NCI-H2227 treated with DMSO at 0.1 percent for 48 hours (cell line): ENCODE measurements at regions not wholly inside any gene's neighbourhood (a gene's known extent, or its start where the extent isn't known, plus 50 kb on each side); places are given as distances from the start of the nearest gene placed in this dataset.
"Not testable (repeated sequence)": the region's sequence is repeated elsewhere in the genome, so short reads cannot be mapped to it uniquely, and the experiment has no call there.

Source experiments
- DNase-seq: peaks from one replicate; lab custom pipeline; 2025; lab: John Stamatoyannopoulos, UW

DNA sequence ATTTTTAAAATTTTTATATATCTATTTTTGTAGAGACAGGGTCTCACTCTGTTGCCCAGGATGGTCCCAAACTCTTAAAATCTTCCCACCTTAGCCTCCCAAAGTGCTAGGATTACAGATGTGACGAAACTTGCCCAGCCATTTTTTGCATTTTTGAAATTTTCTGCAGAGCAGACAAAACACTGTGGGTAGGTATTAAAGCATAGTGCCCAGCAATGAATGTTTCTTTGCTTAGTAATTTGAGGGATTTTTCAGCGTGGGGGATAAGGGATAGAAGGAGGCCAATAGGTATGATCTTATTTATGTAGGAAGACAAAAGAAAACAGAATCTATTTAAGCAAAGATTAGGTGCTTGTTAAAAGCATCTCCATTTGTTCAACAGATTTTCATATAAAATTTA lies 446.8 kb upstream of the DPH6 start:
- no peak for DNase-seq

DNA sequence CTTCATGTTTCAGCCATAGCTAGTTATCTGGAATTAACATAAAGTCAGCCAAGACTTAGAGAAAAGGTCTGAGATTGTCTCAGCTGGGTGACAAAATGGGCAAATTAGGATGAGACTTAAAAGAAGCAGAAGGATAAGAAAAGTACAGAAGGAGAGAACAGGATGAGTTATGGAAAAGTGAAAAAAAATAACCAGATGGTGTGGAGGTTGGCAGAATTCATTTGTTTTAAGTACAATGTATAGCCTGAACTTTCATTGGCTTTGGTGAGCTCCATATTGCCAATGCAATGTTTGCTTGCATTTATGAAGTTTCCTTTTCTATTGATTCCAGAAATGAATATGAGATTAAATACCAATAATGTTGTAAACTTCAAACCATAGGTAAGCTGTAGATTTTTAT lies 447.2 kb upstream of the DPH6 start:
- DNase-seq: no peak

DNA sequence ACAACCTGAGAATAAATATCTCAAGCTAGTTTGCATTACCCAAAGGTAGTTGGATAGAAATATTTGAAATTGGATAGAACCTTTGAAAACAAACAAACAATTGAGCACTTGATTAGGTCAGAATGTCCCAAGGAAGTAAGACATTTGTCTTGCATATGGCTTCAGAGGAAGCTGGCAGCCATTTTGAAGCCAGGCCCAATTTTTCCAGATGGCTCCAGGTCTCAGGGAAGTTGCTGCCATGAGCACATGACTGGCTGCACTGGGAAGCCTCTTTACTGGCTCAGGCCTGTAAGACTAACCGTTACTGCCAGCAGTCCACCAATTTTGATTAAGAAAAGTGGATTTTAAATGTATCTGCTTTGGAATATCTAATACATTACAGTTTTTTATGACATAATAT lies 448.9 kb upstream of the DPH6 start:
- DNase-seq: no peak

- DNase-seq: no peak
These were observed 453.0 kb upstream of the DPH6 start for GRCh38 chr15:35998663-35999602.

GRCh38 chr15:36004891-36005490 lies 459.0 kb upstream of the DPH6 start:
- no peak for DNase-seq

DNA sequence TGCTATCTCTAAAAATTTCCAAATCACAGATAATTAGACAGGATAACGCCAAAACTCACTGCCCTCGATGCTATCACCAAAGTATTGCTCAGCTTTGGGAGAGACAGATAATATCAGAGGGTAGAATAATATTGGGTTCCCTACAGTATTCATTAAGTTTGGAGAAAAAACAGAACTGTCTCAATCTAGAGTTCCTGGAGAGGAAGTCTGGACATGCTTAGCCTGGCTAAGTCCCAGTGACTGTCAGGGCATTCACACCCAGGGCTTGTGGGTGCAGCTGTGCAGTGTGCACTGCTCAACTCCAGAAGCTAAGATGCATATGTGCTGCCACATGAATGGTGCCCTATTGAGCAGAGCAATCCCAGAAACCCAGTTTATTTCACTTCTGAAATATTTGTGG lies 459.6 kb upstream of the DPH6 start:
- DNase-seq: no peak

DNA sequence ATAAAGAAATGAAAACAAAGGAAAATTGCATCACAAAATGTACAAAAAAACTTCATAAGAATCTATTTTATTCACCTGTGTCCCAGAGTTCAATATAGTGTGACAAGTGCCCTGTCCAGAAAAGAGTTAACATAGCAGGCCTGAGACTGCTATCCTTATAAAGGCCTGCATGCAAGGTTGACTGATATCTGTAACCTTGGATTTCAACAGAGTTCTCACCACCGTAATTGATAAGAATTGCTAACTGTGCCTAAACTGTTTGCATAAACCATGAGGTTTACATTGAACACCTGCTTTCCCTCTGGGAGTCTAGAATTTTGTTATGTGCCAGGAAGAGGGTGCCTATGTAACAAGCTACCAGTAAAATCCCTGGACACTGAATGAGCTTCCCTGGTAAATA lies 461.7 kb upstream of the DPH6 start:
- DNase-seq: no peak

- no peak for DNase-seq
These were observed 462.8 kb upstream of the DPH6 start for GRCh38 chr15:36008719-36009118.

GRCh38 chr15:36024031-36024688 lies 478.2 kb upstream of the DPH6 start:
- DNase-seq: no peak

- DNase-seq: no peak
These were observed 480.8 kb upstream of the DPH6 start for GRCh38 chr15:36026627-36027283.

GRCh38 chr15:36029606-36030210 lies 483.7 kb upstream of the DPH6 start:
- no peak for DNase-seq

DNA sequence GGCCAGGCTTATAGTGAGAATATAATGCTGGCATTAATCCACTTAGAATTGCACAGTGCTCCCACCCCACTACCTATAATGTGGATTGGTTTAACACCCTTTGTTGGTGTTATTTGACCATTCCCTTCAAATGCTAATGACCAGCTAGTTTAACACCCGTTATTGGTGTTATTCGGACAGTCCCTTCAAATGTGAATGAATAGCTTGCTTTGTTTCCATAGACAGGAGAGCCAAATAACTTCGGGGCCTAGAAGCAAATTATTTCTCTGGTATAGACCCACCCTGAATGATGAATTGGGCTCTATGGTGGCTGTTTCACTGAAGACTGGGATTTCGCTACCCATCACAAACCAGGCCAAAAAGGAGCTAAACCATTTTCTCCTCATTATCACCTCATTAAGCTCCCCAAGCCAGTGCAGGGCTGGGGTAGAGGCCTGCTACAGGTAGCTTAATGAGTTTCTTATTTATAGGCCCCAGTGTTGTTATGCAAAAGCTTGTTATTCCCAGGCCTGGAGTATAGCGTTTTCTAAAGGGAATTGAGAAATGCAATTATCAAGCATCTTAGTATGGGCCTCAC lies 494.1 kb upstream of the DPH6 start:
- DNase-seq: no peak

DNA sequence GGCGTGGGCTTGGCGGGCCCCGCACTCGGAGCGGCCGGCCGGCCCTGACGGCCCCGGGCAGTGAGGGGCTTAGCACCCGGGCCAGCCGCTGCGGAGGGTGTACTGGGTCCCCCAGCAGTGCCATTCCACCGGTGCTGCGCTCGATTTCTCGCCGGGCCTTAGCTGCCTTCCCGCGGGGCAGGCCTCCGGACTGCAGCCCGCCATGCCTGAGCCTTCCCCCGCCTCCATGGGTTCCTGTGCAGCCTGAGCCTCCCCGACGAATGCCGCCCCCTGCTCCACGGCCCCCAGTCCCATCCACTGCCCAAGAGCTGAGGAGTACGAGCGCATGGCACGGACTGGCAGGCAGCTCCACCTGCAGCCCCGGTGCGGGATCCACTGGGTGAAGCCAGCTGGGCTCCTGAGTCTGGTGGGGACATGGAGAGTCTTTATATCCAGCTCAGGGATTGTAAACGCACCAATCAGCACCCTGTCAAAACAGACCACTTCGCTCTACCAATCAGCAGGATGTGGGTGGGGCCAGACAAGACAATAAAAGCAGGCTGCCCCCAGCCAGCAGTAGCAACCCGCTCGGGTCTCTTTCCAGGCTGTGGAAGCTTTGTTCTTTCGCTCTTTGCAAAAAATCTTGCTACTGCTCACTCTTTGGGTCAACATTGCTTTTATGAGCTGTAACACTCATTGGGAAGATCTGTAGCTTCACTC lies 501.2 kb upstream of the DPH6 start:
- DNase-seq: not testable (repeated sequence)

DNA sequence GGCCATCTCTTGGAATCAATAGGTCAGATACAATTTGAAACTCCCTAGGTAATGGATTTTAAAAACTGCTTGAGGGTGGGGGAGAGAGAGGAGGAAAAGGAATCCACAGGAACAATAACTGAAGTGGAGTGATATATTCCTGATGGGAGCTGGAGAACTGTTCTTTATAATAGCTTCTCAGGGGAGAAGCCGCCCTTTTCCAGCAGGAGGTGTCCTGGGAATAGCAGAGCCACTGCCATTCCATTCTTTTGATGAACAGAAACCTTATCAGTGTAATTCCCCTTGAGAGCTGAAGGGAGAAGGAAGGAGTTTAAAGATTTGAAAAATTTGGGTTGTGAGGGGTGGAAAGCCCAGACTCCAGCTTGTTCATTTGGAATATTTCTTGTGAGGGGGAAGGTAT lies 504.9 kb upstream of the DPH6 start:
- no peak for DNase-seq

DNA sequence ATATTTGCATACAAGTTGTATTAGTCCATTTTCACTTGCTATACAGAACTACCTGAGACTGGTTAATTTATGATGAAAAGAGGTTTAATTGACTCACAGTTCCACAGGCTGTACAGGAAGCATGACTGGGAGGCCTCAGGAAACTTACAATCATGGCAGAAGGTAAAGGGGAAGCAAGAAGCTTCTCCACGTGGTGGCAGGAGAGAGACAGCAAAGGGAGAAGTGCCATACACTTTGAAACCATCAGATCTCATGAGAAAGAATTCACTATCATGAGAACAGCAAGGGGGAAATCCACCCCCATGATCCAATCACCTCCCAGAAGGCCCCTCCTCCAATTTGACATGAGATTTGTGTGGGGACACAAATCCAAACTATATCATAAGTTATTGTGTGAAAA lies 506.7 kb upstream of the DPH6 start:
- DNase-seq: not testable (repeated sequence)

DNA sequence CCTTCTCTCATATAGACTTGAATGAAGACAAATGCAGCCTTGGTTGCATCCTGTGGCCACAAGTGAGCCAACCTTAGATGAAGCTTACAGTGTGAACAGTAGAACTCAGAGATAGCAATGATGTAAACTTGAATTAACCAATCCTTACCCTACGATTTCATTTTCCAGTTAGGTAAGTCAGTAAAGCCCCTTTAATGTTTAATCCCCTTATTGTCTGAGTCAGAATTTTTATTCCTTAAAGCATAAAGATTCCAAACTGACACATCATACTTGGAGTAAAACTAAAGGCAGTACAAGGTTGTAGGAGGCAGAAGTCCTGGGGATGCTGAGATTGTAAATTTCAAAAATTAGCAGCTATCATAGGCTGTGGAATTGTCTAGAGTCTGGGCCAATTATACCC lies 507.8 kb upstream of the DPH6 start:
- peak; percentile 36 for DNase-seq

- DNase-seq: no peak
These were observed 513.6 kb upstream of the DPH6 start for GRCh38 chr15:36059596-36059995.

- no peak for DNase-seq
These were observed 516.4 kb upstream of the DPH6 start for GRCh38 chr15:36062357-36062756.

DNA sequence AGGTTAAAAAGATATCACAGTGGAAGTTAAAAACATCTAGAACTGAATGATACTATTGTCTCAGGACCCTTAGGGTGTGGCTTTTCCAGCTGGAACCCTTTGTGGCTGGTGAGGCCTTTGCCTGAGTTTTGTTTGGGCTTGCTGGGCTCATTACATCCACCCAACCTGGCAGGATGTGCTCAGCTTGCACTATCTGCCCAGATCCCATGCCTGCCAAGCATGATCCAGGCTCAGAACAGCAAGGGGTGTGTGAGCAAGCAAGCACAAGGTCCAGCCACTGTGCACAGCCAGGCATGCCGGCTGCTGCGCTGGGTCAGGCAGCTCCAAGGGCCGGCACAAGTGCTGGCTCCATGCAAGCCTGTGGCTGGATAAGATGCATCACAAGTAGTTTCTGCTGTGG lies 512.7 kb upstream of the CDIN1 start:
- DNase-seq: no peak

GRCh38 chr15:36067483-36068274 lies 511.7 kb upstream of the CDIN1 start:
- DNase-seq: no peak
